NOMO-1 treated with DMSO at 0.1 percent for 48 hours (cell line): ENCODE measurements at regions not wholly inside any gene's neighbourhood (a gene's known extent, or its start where the extent isn't known, plus 50 kb on each side); places are given as distances from the start of the nearest gene placed in this dataset.
A peak's percentile ranks its signal among the peaks of the same experiment; 100 is the strongest.

Source experiments
- DNase-seq: peaks from one replicate; lab custom pipeline; 2025; ENCODE audit not compliant: unreplicated experiment; lab: John Stamatoyannopoulos, UW

GRCh38 chr1:195458365-195458764 lies 1149.9 kb downstream of the KCNT2 start:
- no peak for DNase-seq

- no peak for DNase-seq
Observed at GRCh38 chr1:195450794-195451193, 1157.4 kb downstream of the KCNT2 start.

GRCh38 chr1:195439661-195440060 lies 1168.6 kb downstream of the KCNT2 start:
- DNase-seq: no peak

- no peak for DNase-seq
Observed at GRCh38 chr1:195434566-195435203, 1173.6 kb downstream of the KCNT2 start.

GRCh38 chr1:195430826-195431225 lies 1177.4 kb downstream of the KCNT2 start:
- no peak for DNase-seq

GRCh38 chr1:195428927-195429326 lies 1179.3 kb downstream of the KCNT2 start:
- no peak for DNase-seq

- no peak for DNase-seq
Observed at GRCh38 chr1:195415584-195415983, 1192.7 kb downstream of the KCNT2 start.

GRCh38 chr1:195394567-195394966 lies 1213.7 kb downstream of the KCNT2 start:
- no peak for DNase-seq

- no peak for DNase-seq
Observed at GRCh38 chr1:195376190-195376589, 1232.0 kb downstream of the KCNT2 start.

- DNase-seq: no peak
Observed at GRCh38 chr1:195373856-195374255, 1234.4 kb downstream of the KCNT2 start.

- no peak for DNase-seq
Observed at GRCh38 chr1:195345149-195345548, 1263.1 kb downstream of the KCNT2 start.

- DNase-seq: no peak
Observed at GRCh38 chr1:195337646-195338045, 1270.6 kb downstream of the KCNT2 start.

GRCh38 chr1:195336812-195337211 lies 1271.4 kb downstream of the KCNT2 start:
- no peak for DNase-seq

GRCh38 chr1:195335541-195335940 lies 1272.7 kb downstream of the KCNT2 start:
- DNase-seq: no peak

- no peak for DNase-seq
Observed at GRCh38 chr1:195332102-195332501, 1276.1 kb downstream of the KCNT2 start.

- DNase-seq: peak; percentile 29
Observed at GRCh38 chr1:195328681-195329080, 1279.6 kb downstream of the KCNT2 start.

- DNase-seq: peak; percentile 55
Observed at GRCh38 chr1:195328102-195328501, 1280.1 kb downstream of the KCNT2 start.

GRCh38 chr1:195327361-195327760 lies 1280.9 kb downstream of the KCNT2 start:
- no peak for DNase-seq

- DNase-seq: no peak
Observed at GRCh38 chr1:195326325-195326724, 1281.9 kb downstream of the KCNT2 start.

GRCh38 chr1:195325181-195325580 lies 1283.1 kb downstream of the KCNT2 start:
- DNase-seq: no peak

GRCh38 chr1:195306281-195306680 lies 1302.0 kb downstream of the KCNT2 start:
- no peak for DNase-seq

- DNase-seq: no peak
Observed at GRCh38 chr1:195294911-195295310, 1313.3 kb downstream of the KCNT2 start.

GRCh38 chr1:195278644-195279043 lies 1329.6 kb downstream of the KCNT2 start:
- peak; percentile 14 for DNase-seq
